Activated CD4-positive, alpha-beta T cell treated with anti-CD3 and anti-CD28 coated beads, Interleukin-2, amount 10 ng/mL, durations not matched to agents 7 days and 5 days (primary cell): ENCODE measurements at regions not wholly inside any gene's neighbourhood (a gene's known extent, or its start where the extent isn't known, plus 50 kb on each side); places are given as distances from the start of the nearest gene placed in this dataset.

Source experiments
- CTCF ChIA-PET: fragments of 350-600 bp; sonication (Branson Sonifier 250); formaldehyde crosslinking; loops from one replicate; lab custom pipeline; 2021; ENCODE audit warnings: antibody characterized with exemption; lab: Charles Lee
- POLR2A ChIA-PET: fragments of 350-600 bp; sonication (Branson Sonifier 250); formaldehyde crosslinking; loops from one replicate; lab custom pipeline; 2021; ENCODE audit warnings: antibody characterized with exemption; lab: Charles Lee
- DNase-seq: peaks from one replicate; pipeline ENCODE4 v3.0.0-alpha.2; 2020
- H3K27ac Mint-ChIP-seq: one replicate; pipeline ENCODE4 v1.8.0; 2021; ENCODE audit warnings: mild to moderate bottlenecking, moderate library complexity, mixed read lengths
- H3K27me3 Mint-ChIP-seq: one replicate; pipeline ENCODE4 v1.8.0; 2021; ENCODE audit warnings: mixed read lengths
- H3K36me3 Mint-ChIP-seq: one replicate; pipeline ENCODE4 v1.8.0; 2021; ENCODE audit warnings: low read depth, mixed read lengths
- H3K4me1 Mint-ChIP-seq: one replicate; pipeline ENCODE4 v1.8.0; 2021; ENCODE audit warnings: mixed read lengths
- H3K4me3 Mint-ChIP-seq: one replicate; pipeline ENCODE4 v1.8.0; 2021; ENCODE audit warnings: mild to moderate bottlenecking, moderate library complexity, mixed read lengths
- H3K9me3 Mint-ChIP-seq: one replicate; pipeline ENCODE4 v1.8.0; 2021; ENCODE audit warnings: mixed read lengths

GRCh38 chr9:129422032-129422842 lies 198.7 kb downstream of the C9orf50 start:
- H3K27me3 Mint-ChIP-seq, result peaks cover 3% of the 10 kb centered on the region
- no peak for DNase-seq
- peaks cover 14% of the 10 kb centered on the region for H3K4me1 Mint-ChIP-seq
- no peak overlapping the region for H3K27ac Mint-ChIP-seq
- no peak overlapping the region for H3K4me3 Mint-ChIP-seq
- H3K9me3 Mint-ChIP-seq, result no peaks in the 10 kb centered on the region
- no peaks in the 10 kb centered on the region for H3K36me3 Mint-ChIP-seq
- CTCF ChIA-PET, result interaction anchor here (1.0 to 1.3 kb wide), 3 partner anchors 25 to 89 kb away, joined by 3 read pairs; no protein-coding TSS in a partner anchor
- POLR2A ChIA-PET, result no interaction called here

GRCh38 chr9:129421371-129421770 lies 199.5 kb downstream of the C9orf50 start:
- CTCF ChIA-PET, result interaction anchor here (1.3 kb wide), 1 partner anchor 44 kb away, joined by 3 read pairs; no protein-coding TSS in a partner anchor
- no peaks in the 10 kb centered on the region for H3K27me3 Mint-ChIP-seq
- no peak for DNase-seq
- H3K4me1 Mint-ChIP-seq, result peaks cover 21% of the 10 kb centered on the region
- H3K4me3 Mint-ChIP-seq, result no peak overlapping the region
- no peak overlapping the region for H3K27ac Mint-ChIP-seq
- H3K36me3 Mint-ChIP-seq, result no peaks in the 10 kb centered on the region
- no peaks in the 10 kb centered on the region for H3K9me3 Mint-ChIP-seq
- POLR2A ChIA-PET, result no interaction called here

- CTCF ChIA-PET, result interaction anchor here (1.3 kb wide), 1 partner anchor 45 kb away, joined by 3 read pairs; no protein-coding TSS in a partner anchor
- H3K36me3 Mint-ChIP-seq, result no peaks in the 10 kb centered on the region
- peaks cover 24% of the 10 kb centered on the region for H3K4me1 Mint-ChIP-seq
- no peak for DNase-seq
- H3K27ac Mint-ChIP-seq, result no peak overlapping the region
- H3K27me3 Mint-ChIP-seq, result no peaks in the 10 kb centered on the region
- no peak overlapping the region for H3K4me3 Mint-ChIP-seq
- POLR2A ChIA-PET, result no interaction called here
- H3K9me3 Mint-ChIP-seq, result no peaks in the 10 kb centered on the region
Observed at GRCh38 chr9:129420721-129421120, 200.2 kb downstream of the C9orf50 start.

- Mint-ChIP-seq H3K27ac (no peak overlapping the region), H3K4me3 (no peak overlapping the region), H3K9me3 (no peaks in the 10 kb centered on the region), H3K36me3 (no peaks in the 10 kb centered on the region), H3K27me3 (no peaks in the 10 kb centered on the region), H3K4me1 (peaks cover 35% of the 10 kb centered on the region)
- POLR2A ChIA-PET, result no interaction called here
- CTCF ChIA-PET, result no interaction called here
- no peak for DNase-seq
Observed at GRCh38 chr9:129419382-129419899, 201.5 kb downstream of the C9orf50 start.

GRCh38 chr9:129418451-129418850 lies 202.4 kb downstream of the C9orf50 start:
- H3K27me3 Mint-ChIP-seq, result no peaks in the 10 kb centered on the region
- no peak for DNase-seq
- H3K4me3 Mint-ChIP-seq, result no peak overlapping the region
- H3K9me3 Mint-ChIP-seq, result no peaks in the 10 kb centered on the region
- H3K4me1 Mint-ChIP-seq, result peaks cover 37% of the 10 kb centered on the region
- no peak overlapping the region for H3K27ac Mint-ChIP-seq
- POLR2A ChIA-PET, result interaction anchor here (0.6 kb wide), 1 partner anchor 23 kb away, joined by 3 read pairs; no protein-coding TSS in a partner anchor
- CTCF ChIA-PET, result no interaction called here
- no peaks in the 10 kb centered on the region for H3K36me3 Mint-ChIP-seq

- CTCF ChIA-PET, result interaction anchor here (1.0 to 1.5 kb wide), 2 partner anchors 14 to 41 kb away, joined by 3 to 5 read pairs; no protein-coding TSS in a partner anchor
- Mint-ChIP-seq H3K27ac (no peak overlapping the region), H3K4me3 (no peak overlapping the region)
Observed at GRCh38 chr9:129416821-129417539, 203.9 kb downstream of the C9orf50 start.

GRCh38 chr9:129415942-129416651 lies 204.8 kb downstream of the C9orf50 start:
- Mint-ChIP-seq H3K4me3 (no peak overlapping the region), H3K9me3 (no peaks in the 10 kb centered on the region), H3K27me3 (no peaks in the 10 kb centered on the region), H3K4me1 (peaks cover 37% of the 10 kb centered on the region), H3K27ac (peak overlapping the region; percentile 54), H3K36me3 (no peaks in the 10 kb centered on the region)
- DNase-seq, result no peak
- POLR2A ChIA-PET, result no interaction called here
- CTCF ChIA-PET, result interaction anchor here (0.9 to 1.5 kb wide), 3 partner anchors 15 to 274 kb away, joined by 3 to 5 read pairs (median 3); no protein-coding TSS in a partner anchor

More at GRCh38 chr9:129416821-129417539, 203.9 kb downstream of the C9orf50 start:
- POLR2A ChIA-PET, result no interaction called here
- Mint-ChIP-seq H3K36me3 (no peaks in the 10 kb centered on the region), H3K27me3 (no peaks in the 10 kb centered on the region), H3K9me3 (no peaks in the 10 kb centered on the region), H3K4me1 (peaks cover 37% of the 10 kb centered on the region)
- no peak for DNase-seq

- Mint-ChIP-seq H3K9me3 (peaks cover 6% of the 10 kb centered on the region), H3K27ac (peak overlapping the region; percentile 31), H3K4me3 (no peak overlapping the region), H3K4me1 (peaks cover 42% of the 10 kb centered on the region), H3K27me3 (no peaks in the 10 kb centered on the region), H3K36me3 (peaks cover 7% of the 10 kb centered on the region)
- ChIA-PET POLR2A (no interaction called here), CTCF (interaction anchor here (0.8 to 1.5 kb wide), 3 partner anchors 16 to 273 kb away, joined by 3 to 5 read pairs (median 3); no protein-coding TSS in a partner anchor)
- no peak for DNase-seq
Observed at GRCh38 chr9:129414993-129415941, 205.6 kb downstream of the C9orf50 start.

GRCh38 chr9:129414377-129414992 lies 206.4 kb downstream of the C9orf50 start:
- Mint-ChIP-seq H3K9me3 (peaks cover 11% of the 10 kb centered on the region), H3K4me3 (peak overlapping the region; percentile 76), H3K27me3 (no peaks in the 10 kb centered on the region), H3K4me1 (peaks cover 44% of the 10 kb centered on the region), H3K27ac (peak overlapping the region; percentile 96), H3K36me3 (peaks cover 10% of the 10 kb centered on the region)
- peak; percentile 51 for DNase-seq
- ChIA-PET CTCF (interaction anchor here (0.8 kb wide), 1 partner anchor 210 kb away, joined by 3 read pairs; no protein-coding TSS in a partner anchor), POLR2A (no interaction called here)

GRCh38 chr9:129413537-129414376 lies 207.1 kb downstream of the C9orf50 start:
- Mint-ChIP-seq H3K36me3 (peaks cover 10% of the 10 kb centered on the region), H3K27ac (peak overlapping the region; percentile 97), H3K9me3 (peaks cover 11% of the 10 kb centered on the region), H3K4me3 (peak overlapping the region; percentile 76), H3K4me1 (peaks cover 44% of the 10 kb centered on the region), H3K27me3 (no peaks in the 10 kb centered on the region)
- peak; percentile 97 for DNase-seq
- CTCF ChIA-PET, result interaction anchor here (0.6 kb wide), 1 partner anchor 323 kb away, joined by 3 read pairs; no protein-coding TSS in a partner anchor
- POLR2A ChIA-PET, result no interaction called here
